ENCODE measurements at regions not wholly inside any gene's neighbourhood (a gene's known extent, or its start where the extent isn't known, plus 50 kb on each side); places are given as distances from the start of the nearest gene placed in this dataset.

GRCh38 chr14:100638211-100638855 lies 51.1 kb upstream of the BEGAIN start:
- in situ Hi-C loops (cut with MboI; ENCODE audit: low sequenced_read_pairs) = no loop called here

DNA sequence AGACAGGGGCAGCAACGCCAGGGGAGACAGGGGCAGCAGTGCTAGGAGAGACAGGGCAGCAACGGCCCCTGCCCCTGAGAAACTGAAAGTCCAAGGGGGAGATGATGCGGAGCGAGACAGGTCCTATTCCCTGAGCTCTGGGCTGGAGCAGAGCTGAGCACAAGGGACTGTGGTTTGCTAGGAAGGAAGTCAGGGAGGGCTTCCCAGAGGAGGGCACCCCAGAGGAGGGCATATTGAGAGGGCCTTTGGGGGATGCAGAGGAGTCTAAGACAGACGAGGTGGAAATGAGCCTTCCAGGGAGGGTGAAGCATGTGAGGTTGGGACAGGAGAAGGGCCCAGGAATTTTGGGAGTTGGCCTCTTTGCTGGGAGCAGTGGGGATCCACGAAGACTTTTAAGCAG lies 52.1 kb upstream of the BEGAIN start:
- in situ Hi-C loops (cut with MboI; ENCODE audit: low sequenced_read_pairs) = no loop called here

- in situ Hi-C loops (cut with MboI; ENCODE audit: low sequenced_read_pairs) = loop anchor here (10.0 kb wide), 2 partner anchors 106 to 236 kb away; no protein-coding TSS in a partner anchor
These were observed 53.5 kb upstream of the BEGAIN start for GRCh38 chr14:100640471-100641273.

DNA sequence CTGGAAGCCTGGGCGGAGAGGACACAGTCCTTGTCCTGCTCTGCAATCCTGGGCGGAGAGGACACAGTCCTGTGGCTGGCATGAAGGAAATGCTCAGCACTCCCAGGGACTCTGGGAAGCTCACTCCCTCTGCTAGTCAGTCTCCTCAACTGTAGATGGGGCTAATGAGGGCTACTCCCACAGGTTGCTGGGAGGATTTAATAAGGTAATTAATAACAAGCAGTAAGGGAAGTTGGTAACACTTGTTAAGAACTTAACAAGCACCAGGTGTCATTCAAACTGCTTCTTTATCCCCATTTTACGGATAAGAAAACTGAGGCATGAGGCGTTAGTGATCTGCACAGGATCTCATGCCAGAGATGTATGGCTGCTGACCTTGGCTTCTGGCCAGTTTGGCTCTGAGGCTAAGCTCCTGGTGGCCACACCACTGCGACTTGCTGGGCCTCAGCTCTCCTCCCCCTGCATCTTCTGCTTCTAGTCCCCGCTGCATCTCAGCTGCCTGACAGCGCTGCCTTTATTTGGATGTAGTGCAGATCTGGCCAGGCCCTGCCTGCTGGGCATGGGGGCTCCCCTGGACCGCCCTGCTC lies 54.1 kb upstream of the BEGAIN start:
- in situ Hi-C loops (cut with MboI; ENCODE audit: low sequenced_read_pairs) = loop anchor here (10.0 kb wide), 2 partner anchors 107 to 237 kb away; no protein-coding TSS in a partner anchor

DNA sequence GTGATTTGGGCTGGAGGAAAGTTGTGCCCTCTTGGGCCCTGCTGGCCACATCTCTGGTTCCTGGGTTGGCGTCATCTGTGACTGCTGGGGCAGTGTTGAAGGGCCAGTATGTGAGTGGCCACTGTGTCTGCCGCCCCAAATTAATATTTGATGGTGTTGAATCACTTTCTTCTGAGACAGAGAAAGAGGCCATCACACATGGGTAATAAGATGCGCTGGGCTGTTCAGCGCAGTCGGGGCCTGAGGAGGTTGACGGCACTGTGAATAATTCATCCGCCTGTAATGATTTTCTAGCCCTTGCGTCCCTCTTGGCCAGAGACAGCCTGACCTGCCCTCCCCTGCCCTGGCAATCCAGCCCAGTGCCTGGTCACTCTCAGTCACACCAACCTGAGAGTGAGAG lies 56.2 kb upstream of the BEGAIN start:
- in situ Hi-C loops (cut with MboI; ENCODE audit: low sequenced_read_pairs) = loop anchor here (10.0 kb wide), 2 partner anchors 109 to 239 kb away; no protein-coding TSS in a partner anchor

GRCh38 chr14:100644383-100644782 lies 57.2 kb upstream of the BEGAIN start:
- in situ Hi-C loops (cut with MboI; ENCODE audit: low sequenced_read_pairs) = loop anchor here (10.0 kb wide), 2 partner anchors 110 to 240 kb away; no protein-coding TSS in a partner anchor

- in situ Hi-C loops (cut with MboI; ENCODE audit: low sequenced_read_pairs) = loop anchor here (10.0 kb wide), 2 partner anchors 110 to 240 kb away; no protein-coding TSS in a partner anchor
These were observed 57.6 kb upstream of the BEGAIN start for GRCh38 chr14:100644784-100645183.

- in situ Hi-C loops (cut with MboI; ENCODE audit: low sequenced_read_pairs) = loop anchor here (10.0 kb wide), 2 partner anchors 111 to 241 kb away; no protein-coding TSS in a partner anchor
These were observed 58.2 kb upstream of the BEGAIN start for GRCh38 chr14:100645196-100645981.

DNA sequence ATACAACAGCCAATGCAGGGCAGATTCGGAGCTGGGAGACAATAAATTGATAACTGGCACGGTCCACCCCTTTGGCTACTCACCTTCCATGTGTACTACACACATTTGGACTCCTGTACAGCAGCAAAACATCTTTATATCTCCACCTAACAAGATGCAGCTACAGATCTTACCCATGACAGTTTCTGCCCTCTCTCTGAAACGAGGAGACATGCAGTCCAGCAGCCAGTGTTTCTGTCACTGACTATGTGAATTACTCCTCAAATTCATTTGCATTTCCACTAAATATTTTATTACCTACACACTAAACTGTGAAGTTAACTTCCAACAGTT lies 58.7 kb upstream of the BEGAIN start:
- in situ Hi-C loops (cut with MboI; ENCODE audit: low sequenced_read_pairs) = loop anchor here (10.0 kb wide), 2 partner anchors 111 to 241 kb away; no protein-coding TSS in a partner anchor

- in situ Hi-C loops (cut with MboI; ENCODE audit: low sequenced_read_pairs) = loop anchor here (10.0 kb wide), 2 partner anchors 114 to 244 kb away; no protein-coding TSS in a partner anchor
These were observed 61.4 kb upstream of the BEGAIN start for GRCh38 chr14:100648474-100649172.

DNA sequence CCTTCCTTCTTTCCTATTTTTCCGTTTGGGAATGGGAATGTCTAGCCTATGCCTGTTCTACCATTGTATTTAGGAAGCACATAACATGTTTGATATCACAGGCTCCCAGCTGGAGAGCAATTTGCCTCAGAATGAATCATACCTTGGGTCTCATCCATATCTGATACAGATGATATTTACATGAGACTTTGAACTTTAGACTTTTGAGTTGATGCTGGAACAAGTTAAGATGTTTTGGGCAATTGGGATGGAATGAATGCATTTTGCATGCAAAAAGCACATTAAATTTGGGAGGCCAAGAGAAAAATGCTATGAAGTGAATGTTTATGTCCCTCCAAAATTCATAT lies 61.9 kb upstream of the BEGAIN start:
- in situ Hi-C loops (cut with MboI; ENCODE audit: low sequenced_read_pairs) = loop anchor here (10.0 kb wide), 2 partner anchors 114 to 244 kb away; no protein-coding TSS in a partner anchor

DNA sequence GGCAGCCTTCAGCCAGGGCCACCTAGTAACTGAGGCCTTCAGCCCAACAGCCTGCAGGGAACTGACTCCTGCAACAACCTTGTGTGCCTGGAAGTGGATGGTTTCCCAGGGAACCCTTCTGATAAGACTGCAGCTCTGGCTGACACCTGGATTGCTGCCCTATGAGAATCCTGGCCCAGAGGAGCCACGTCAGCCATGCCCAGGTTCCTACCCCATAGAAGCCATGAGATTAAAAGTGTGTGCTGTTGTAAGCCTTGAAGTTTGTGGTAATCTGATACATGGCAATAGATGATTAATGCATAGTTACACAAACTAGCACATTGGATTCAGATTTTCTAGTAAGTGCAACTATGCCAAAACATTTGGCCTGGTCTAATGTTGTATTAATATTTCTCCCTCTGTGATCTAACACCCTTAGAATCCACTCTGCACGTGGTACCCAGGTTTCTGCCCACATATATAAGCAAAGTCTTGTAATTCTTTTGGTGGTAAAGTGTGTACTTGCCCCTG lies 64.8 kb upstream of the BEGAIN start:
- in situ Hi-C loops (cut with MboI; ENCODE audit: low sequenced_read_pairs) = loop anchor here (25.0 kb wide), 1 partner anchor 985 kb away; no protein-coding TSS in a partner anchor

GRCh38 chr14:100652744-100653143 lies 65.5 kb upstream of the BEGAIN start:
- in situ Hi-C loops (cut with MboI; ENCODE audit: low sequenced_read_pairs) = loop anchor here (25.0 kb wide), 1 partner anchor 985 kb away; no protein-coding TSS in a partner anchor

DNA sequence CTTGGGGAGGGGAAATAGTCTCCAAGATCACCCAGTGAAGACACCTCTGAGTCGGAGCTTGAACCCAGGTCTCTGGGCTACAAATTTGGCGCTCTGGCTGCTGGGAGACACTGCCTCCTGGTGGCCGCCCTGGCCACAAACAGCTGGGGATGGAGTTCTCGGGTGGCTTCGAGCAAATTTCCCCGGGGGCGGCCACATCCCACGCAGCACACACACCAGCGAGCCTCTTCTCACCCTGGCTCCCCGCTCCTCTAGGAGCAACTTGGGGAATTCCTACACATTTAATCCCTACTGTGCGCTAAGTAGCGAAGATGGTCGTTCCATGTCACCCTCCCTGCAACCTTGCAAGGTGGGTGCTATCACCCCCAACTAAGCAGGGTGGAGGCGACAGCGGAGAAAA lies 66.2 kb upstream of the BEGAIN start:
- in situ Hi-C loops (cut with MboI; ENCODE audit: low sequenced_read_pairs) = loop anchor here (25.0 kb wide), 1 partner anchor 984 kb away; no protein-coding TSS in a partner anchor

DNA sequence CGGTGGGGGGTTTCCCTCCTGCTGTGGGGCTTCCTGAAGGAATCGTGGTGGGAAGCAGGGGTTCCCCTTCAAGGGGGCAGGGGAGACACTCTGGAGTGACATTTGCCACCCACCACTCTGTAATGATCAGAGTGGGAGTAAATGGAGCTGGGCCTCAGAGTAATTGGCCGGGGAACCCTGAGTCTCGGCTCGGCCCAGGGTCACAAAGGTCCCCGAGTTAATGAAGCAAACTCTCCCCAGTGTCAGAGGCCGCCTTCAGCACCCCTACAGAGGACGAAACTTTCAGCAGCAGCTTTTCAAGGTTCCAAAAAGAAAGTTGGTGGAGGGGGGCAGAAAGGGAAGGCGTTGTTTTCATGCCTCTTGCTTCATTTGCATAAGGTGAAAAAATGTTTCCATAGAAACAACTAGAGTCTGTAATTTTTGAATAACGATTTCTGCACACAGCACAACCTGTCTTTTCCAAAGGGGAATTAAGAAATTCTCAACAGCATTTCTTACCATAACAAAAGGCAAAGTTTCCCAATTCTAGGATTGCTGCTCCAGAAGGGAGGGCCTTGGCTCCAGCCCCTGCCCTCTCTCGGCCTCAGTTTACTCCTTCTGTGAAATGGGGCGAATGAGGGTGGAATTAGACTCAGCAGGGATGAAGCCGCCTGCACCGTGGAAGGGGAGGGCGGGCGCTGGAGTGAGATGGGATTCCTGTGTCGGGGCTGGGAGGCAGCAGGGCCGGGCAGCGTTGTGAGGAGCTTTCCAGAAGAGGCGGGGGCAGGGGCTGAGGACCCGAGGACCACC lies 67.0 kb upstream of the BEGAIN start:
- in situ Hi-C loops (cut with MboI; ENCODE audit: low sequenced_read_pairs) = loop anchor here (25.0 kb wide), 1 partner anchor 983 kb away; no protein-coding TSS in a partner anchor

DNA sequence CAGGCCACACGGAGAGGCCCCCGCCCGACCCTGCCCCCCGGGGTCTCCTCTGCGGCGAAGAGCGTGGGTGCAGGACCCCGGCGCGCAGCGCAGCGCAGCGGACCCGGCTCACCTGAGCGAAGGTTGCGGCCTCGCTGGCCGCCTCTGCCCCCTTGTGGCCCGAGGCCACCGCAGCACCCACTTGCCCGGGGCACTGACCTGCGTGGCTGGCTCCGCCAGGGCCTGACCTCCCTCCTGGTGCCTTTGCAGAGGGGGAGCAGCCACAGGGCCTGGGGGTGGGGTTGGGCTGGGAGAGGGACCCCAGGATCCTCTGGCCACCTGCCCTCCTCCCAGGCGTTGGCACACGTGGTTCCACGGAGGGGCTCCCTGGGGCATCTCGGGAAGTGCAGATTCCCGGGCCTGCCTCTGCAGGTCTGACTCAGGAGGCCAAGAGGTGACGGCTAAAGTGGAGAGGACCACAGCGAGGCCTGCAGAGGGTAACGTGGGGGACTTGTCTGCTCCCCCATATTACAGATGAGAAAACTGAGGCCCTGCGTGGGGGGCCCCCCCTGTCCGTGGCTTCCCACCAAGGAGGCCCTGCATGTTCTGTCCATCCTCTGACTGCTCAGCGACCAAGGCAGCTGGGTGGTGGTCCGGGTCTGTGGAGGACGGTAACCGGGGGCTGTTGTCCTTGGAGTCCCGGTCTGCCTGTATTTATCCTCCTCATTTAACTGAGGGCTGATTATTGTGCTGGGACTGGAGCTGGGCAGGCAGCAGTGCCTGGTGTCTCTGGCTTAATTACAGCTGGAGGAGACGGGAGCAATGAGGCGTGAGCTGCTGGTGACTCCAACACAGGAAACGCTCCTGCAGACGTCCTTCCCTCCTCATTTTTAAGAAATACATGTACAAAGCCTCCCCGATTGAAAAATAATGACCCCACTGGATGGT lies 67.9 kb upstream of the BEGAIN start:
- in situ Hi-C loops (cut with MboI; ENCODE audit: low sequenced_read_pairs) = loop anchor here (25.0 kb wide), 1 partner anchor 982 kb away; no protein-coding TSS in a partner anchor

- in situ Hi-C loops (cut with MboI; ENCODE audit: low sequenced_read_pairs) = loop anchor here (25.0 kb wide), 1 partner anchor 982 kb away; no protein-coding TSS in a partner anchor
These were observed 68.5 kb upstream of the BEGAIN start for GRCh38 chr14:100655741-100656085.

DNA sequence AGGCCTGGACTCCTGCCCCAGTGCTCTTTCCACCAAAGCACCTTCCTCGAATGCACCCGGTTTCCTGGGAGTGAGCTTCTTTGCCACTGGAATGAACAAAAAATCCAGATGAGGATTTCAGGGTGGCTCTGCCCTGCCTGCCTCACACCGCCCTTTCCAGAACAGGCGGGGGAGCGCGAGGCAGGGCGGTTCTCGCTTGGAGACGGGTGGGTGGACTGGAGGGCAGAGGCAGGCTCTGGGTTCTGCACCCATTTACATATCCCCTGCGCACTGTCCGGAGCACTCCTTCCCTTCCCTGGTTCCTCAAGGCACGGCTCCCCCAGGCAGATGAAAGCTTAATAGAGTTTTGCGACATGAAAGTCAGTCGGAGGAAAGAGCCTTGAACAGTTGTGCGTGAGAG lies 69.7 kb upstream of the DLK1 start:
- in situ Hi-C loops (cut with MboI; ENCODE audit: low sequenced_read_pairs) = loop anchor here (25.0 kb wide), 1 partner anchor 980 kb away; no protein-coding TSS in a partner anchor

Measured in HL-60/S4 treated with retinoic acid at 250 ng/mL for 4 days and 3 days (cell line).